DND-41 (cell line): ENCODE measurements at regions not wholly inside any gene's neighbourhood (a gene's known extent, or its start where the extent isn't known, plus 50 kb on each side); places are given as distances from the start of the nearest gene placed in this dataset.
"Not testable (repeated sequence)": the region's sequence is repeated elsewhere in the genome, so short reads cannot be mapped to it uniquely, and the experiment has no call there.

Experiments used
- EZH2 ChIP-seq: IDR thresholded peaks from 3 replicates; pipeline ENCODE4 v1.6.1; 2012; ENCODE audit warnings: borderline replicate concordance, low read depth, mild to moderate bottlenecking, moderate library complexity, low read length, inconsistent platforms; ENCODE audit not compliant: severe bottlenecking
- TF ChIP-seq, protein P1 (sequence below): IDR thresholded peaks from 2 replicates; pipeline ENCODE4 v1.5.1; 2012; ENCODE audit warnings: borderline replicate concordance, low read length, moderate library complexity, mild to moderate bottlenecking; ENCODE audit not compliant: poor library complexity, severe bottlenecking; ENCODE audit errors: extremely low read depth

DNA sequence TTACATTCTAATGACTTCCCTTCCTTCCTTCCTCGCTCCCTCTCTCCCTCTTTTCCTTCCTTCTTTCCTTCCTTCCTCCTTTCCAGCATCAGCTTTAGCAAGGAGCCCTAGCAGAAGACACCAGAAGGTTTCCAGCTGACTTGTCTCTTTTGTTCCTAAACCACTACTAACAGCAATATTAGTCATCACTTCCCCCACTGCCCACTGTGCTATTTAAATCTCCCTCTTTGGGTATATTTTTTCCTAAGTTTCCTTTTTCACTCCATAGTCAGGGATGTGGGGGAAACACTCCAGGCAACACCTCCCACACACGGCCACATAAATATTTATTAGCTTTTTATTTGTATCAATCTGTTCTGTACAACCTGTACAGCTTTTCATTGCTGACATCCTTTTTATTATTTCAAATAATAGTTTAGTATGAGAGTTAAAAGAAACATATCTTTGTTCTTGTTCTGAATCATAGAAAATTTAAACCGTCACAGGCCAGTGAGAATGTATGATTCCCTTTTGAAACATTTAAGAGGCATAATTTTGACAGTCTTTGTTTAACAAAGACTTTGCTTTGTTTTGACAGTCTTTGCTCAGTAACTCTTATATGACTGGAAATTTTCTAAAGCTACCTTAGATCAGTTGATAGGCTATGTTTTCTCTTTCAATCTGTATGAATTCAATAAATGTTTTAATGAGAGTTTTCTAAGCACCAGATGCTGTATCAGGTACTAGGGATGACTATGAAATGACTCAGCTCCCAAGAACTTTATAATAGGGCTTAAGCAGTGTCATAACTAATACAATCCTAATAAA, 167.9 kb downstream of the POTEB3 start:
- TF ChIP-seq, protein P1, sequence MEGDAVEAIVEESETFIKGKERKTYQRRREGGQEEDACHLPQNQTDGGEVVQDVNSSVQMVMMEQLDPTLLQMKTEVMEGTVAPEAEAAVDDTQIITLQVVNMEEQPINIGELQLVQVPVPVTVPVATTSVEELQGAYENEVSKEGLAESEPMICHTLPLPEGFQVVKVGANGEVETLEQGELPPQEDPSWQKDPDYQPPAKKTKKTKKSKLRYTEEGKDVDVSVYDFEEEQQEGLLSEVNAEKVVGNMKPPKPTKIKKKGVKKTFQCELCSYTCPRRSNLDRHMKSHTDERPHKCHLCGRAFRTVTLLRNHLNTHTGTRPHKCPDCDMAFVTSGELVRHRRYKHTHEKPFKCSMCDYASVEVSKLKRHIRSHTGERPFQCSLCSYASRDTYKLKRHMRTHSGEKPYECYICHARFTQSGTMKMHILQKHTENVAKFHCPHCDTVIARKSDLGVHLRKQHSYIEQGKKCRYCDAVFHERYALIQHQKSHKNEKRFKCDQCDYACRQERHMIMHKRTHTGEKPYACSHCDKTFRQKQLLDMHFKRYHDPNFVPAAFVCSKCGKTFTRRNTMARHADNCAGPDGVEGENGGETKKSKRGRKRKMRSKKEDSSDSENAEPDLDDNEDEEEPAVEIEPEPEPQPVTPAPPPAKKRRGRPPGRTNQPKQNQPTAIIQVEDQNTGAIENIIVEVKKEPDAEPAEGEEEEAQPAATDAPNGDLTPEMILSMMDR: not testable (repeated sequence)
- not testable (repeated sequence) for TF ChIP-seq EZH2
